Sigmoid colon (tissue), 6 donors: ENCODE measurements at regions not wholly inside any gene's neighbourhood (a gene's known extent, or its start where the extent isn't known, plus 50 kb on each side); places are given as distances from the start of the nearest gene placed in this dataset.

Source experiments
- DNase-seq: peaks from one replicate; pipeline ENCODE4 v3.0.0-alpha.2; 2019
- H3K27ac ChIP-seq, 4 donors: fragments of 200-600 bp; sonication (generic); one replicate each; pipeline ENCODE4 v1.5.1; 2016 to 2019; ENCODE audit warnings: mild to moderate bottlenecking in 1 of 4
- H3K27me3 ChIP-seq, 3 donors: fragments of 200-600 bp; sonication (generic); one replicate each; pipeline ENCODE4 v1.5.1; 2019; ENCODE audit warnings: mild to moderate bottlenecking in 1 of 3
- H3K36me3 ChIP-seq, 4 donors: fragments of 200-600 bp; sonication (generic); one replicate each; pipeline ENCODE4 v1.5.1; 2016 to 2019
- H3K4me1 ChIP-seq, 4 donors: fragments of 200-600 bp; sonication (generic); one replicate each; pipeline ENCODE4 v1.5.1; 2017 to 2019
- H3K4me3 ChIP-seq, 4 donors: fragments of 200-600 bp; sonication (generic); one replicate each; pipeline ENCODE4 v1.5.1; 2017 to 2019; ENCODE audit warnings: mild to moderate bottlenecking in 2 of 4, moderate library complexity in 1 of 4
- H3K9me3 ChIP-seq, 4 donors: fragments of 200-600 bp in 3 of 4; sonication (generic) in 3 of 4; one replicate each; pipeline versions ENCODE4 v1.5.1 to v1.6.1; 2013 to 2019
- CTCF ChIP-seq, 4 experiments: fragments of 450-650 bp in 3 of 4; fragments of 200-600 bp in 1 of 4; IDR thresholded peaks; one replicate each; pipeline ENCODE4 v1.5.1; 2016 to 2019; ENCODE audit warnings: antibody characterized with exemption in 4 of 4, mild to moderate bottlenecking in 3 of 4, moderate library complexity in 2 of 4
- EP300 ChIP-seq, 4 donors: sonication (generic); formaldehyde crosslinking; IDR thresholded peaks; one replicate each; pipeline ENCODE4 v1.6.1; 2017; ENCODE audit warnings: antibody characterized with exemption in 4 of 4
- POLR2A ChIP-seq, 2 donors: fragments of 450-650 bp; IDR thresholded peaks; one replicate each; pipeline ENCODE4 v1.6.1; 2016; ENCODE audit warnings: antibody characterized with exemption in 2 of 2, mild to moderate bottlenecking in 2 of 2, moderate library complexity in 2 of 2
- POLR2AphosphoS5 ChIP-seq, 4 donors: sonication (generic); formaldehyde crosslinking; IDR thresholded peaks; one replicate each; pipeline ENCODE4 v1.6.1; 2017; ENCODE audit warnings: antibody characterized with exemption in 4 of 4
- WGBS, 2 donors: extraction: QIAGEN DNeasy Blood & Tissue Kit; methylation state at CpG; one replicate each; pipeline ENCODE4 v1.1.7; 2013; 5-methylcytosine and 5-hydroxymethylcytosine counted together
- intact Hi-C: fragments of 100-400 bp; cut with DNase I; formaldehyde crosslinking; loops from one replicate; pipeline ENCODE4 v1.15.1; 2023
- donor health status: healthy with polysubstance abuse.
- donor health status: healthy.

- no peak for DNase-seq
- intact Hi-C loops, result no loop called here
- WGBS, 2 donors, result 65 to 73% methylated on average over 11 of the region's 11 CpGs
Measured at GRCh38 chr22:35170716-35171697, 86.3 kb upstream of the HMGXB4 start.

GRCh38 chr22:35172442-35172841 lies 84.9 kb upstream of the HMGXB4 start:
- no peak for DNase-seq
- intact Hi-C loops, result no loop called here
- Histone ChIP-seq H3K27me3 (peaks cover 0 to 12% (median 0%) of the 10 kb centered on the region in 3 donors), H3K9me3 (peaks cover 0 to 3% (median 0%) of the 10 kb centered on the region in 4 donors), H3K4me3 (no peak overlapping the region), H3K4me1 (no peaks in the 10 kb centered on the region), H3K36me3 (no peaks in the 10 kb centered on the region), H3K27ac (no peak overlapping the region)
- no peak for TF ChIP-seq EP300 (IDR thresholded peaks at IDR 0.05)
- no peak for TF ChIP-seq POLR2AphosphoS5 (IDR thresholded peaks at IDR 0.05)
- no peak for TF ChIP-seq CTCF (IDR thresholded peaks at IDR 0.05)
- no peak for TF ChIP-seq POLR2A (IDR thresholded peaks at IDR 0.05)
- WGBS, 2 donors, result 21 to 40% methylated on average over 5 of the region's 5 CpGs

More at GRCh38 chr22:35170716-35171697, 86.3 kb upstream of the HMGXB4 start:
- no peaks in the 10 kb centered on the region for H3K4me1 ChIP-seq
- no peak for TF ChIP-seq POLR2AphosphoS5 (IDR thresholded peaks at IDR 0.05)
- TF ChIP-seq CTCF (IDR thresholded peaks at IDR 0.05), result no peak
- no peak for TF ChIP-seq POLR2A (IDR thresholded peaks at IDR 0.05)
- TF ChIP-seq EP300 (IDR thresholded peaks at IDR 0.05), result no peak
- H3K27me3 ChIP-seq, result peaks cover 0 to 12% (median 0%) of the 10 kb centered on the region in 3 donors
- H3K27ac ChIP-seq, result no peak overlapping the region
- H3K36me3 ChIP-seq, result no peaks in the 10 kb centered on the region
- peaks cover 0 to 2% (median 0%) of the 10 kb centered on the region in 4 donors for H3K9me3 ChIP-seq
- no peak overlapping the region for H3K4me3 ChIP-seq

GRCh38 chr22:35173655-35174054 lies 83.6 kb upstream of the HMGXB4 start:
- Histone ChIP-seq H3K27ac (no peak overlapping the region), H3K36me3 (no peaks in the 10 kb centered on the region), H3K27me3 (peaks cover 0 to 12% (median 0%) of the 10 kb centered on the region in 3 donors), H3K4me1 (no peaks in the 10 kb centered on the region), H3K4me3 (no peak overlapping the region), H3K9me3 (peaks cover 0 to 3% (median 0%) of the 10 kb centered on the region in 4 donors)
- intact Hi-C loops, result no loop called here
- TF ChIP-seq POLR2A (IDR thresholded peaks at IDR 0.05) (no peak), EP300 (IDR thresholded peaks at IDR 0.05) (no peak), CTCF (IDR thresholded peaks at IDR 0.05) (no peak), POLR2AphosphoS5 (IDR thresholded peaks at IDR 0.05) (no peak)
- DNase-seq, result no peak
- 78 to 88% methylated on average over 2 of the region's 2 CpGs for WGBS, 2 donors

GRCh38 chr22:35174401-35175038 lies 82.8 kb upstream of the HMGXB4 start:
- DNase-seq, result no peak
- Histone ChIP-seq H3K36me3 (no peaks in the 10 kb centered on the region), H3K4me1 (no peaks in the 10 kb centered on the region), H3K27me3 (peaks cover 0 to 12% (median 0%) of the 10 kb centered on the region in 3 donors), H3K4me3 (no peak overlapping the region), H3K27ac (no peak overlapping the region), H3K9me3 (peaks cover 0 to 3% (median 0%) of the 10 kb centered on the region in 4 donors)
- intact Hi-C loops, result no loop called here
- TF ChIP-seq POLR2AphosphoS5 (IDR thresholded peaks at IDR 0.05) (no peak), EP300 (IDR thresholded peaks at IDR 0.05) (no peak), POLR2A (IDR thresholded peaks at IDR 0.05) (no peak), CTCF (IDR thresholded peaks at IDR 0.05) (no peak)
- 26 to 35% methylated on average over 5 of the region's 5 CpGs for WGBS, 2 donors
